ENCODE measurements at regions not wholly inside any gene's neighbourhood (a gene's known extent, or its start where the extent isn't known, plus 50 kb on each side); places are given as distances from the start of the nearest gene placed in this dataset.

DNA sequence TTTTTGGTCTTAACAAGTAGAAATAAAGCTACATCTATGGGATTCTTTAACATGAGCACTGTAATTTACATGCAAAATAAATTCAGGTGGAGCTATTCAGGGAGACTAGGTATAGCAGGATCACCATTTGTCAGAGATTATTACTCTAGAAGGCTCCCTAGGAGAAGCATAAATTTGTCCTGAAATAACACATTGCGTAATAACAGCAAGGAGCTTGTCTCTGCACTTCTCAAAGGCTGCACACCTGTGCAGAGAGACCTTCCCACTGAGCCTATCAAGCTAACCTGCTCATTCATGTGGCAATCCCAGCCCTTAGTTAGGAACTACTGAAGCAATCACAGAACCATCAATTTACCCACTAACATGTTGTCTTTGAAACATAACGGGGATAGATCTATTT is 437.4 kb upstream of the MC4R start:
- DNase-seq = no peak

DNA sequence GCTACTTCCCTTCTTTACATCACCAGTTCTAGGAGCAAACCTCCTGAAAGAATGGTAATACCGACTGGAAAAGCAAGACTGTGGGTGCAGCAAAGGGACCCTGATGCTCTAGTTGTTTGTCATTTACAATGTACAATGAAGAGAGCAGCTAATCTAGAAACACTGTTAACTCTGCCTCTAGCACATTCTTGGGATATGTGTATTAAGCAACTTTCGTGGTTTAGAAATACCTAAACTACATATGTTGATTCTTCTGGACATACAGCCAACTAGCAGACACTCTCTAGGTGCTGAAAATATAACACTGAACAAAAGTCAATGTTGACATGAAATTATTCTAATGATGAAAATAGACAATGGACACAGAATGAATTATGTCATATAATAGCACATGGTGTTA is 440.3 kb upstream of the MC4R start:
- no peak for DNase-seq

GRCh38 chr18:60826346-60826745 is 453.8 kb upstream of the MC4R start:
- no peak for DNase-seq

DNA sequence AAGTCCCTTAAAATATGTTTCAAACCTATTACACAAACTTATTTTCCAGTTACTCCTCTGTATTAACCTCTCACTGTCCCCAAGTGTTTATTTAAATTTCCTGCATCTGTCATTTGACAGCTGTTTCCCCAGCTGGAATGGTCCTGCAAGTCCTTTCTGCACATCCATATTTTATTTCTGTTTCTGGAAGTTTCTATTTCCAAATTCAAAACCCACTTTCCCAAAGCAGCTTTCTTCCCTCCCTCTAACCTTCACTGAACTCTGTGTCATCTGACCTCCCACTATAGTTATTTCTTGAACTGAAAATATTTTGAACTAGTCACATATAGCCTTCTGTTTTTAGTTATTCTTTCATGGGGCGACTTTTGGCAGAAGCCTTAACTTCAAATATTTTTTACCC is 459.4 kb upstream of the MC4R start:
- no peak for DNase-seq

- DNase-seq = no peak
Observed at GRCh38 chr18:60838677-60839076, 466.1 kb upstream of the MC4R start.

DNA sequence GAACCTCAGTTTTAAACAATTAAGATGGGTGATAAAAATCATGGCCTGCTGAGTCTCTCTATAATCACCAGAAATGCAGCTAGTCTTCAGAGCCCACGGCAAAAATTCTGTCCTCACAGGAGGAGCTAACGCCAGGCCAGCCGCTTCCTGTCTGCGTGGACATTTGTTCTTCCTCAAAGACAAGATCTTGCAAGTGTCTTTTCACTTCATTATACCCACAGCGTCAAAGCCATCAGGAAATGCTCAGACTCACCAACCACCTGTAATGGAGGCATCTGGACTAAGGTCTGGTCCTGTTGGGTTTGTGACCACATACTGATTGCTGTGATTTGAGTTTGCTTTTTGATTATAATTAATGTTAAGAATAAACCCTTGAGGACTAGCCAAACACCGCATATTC is 473.8 kb upstream of the MC4R start:
- no peak for DNase-seq

- DNase-seq = no peak
Observed at GRCh38 chr18:60847517-60847916, 474.9 kb upstream of the MC4R start.

- DNase-seq = no peak
Observed at GRCh38 chr18:60861575-60861974, 471.7 kb upstream of the CDH20 start.

DNA sequence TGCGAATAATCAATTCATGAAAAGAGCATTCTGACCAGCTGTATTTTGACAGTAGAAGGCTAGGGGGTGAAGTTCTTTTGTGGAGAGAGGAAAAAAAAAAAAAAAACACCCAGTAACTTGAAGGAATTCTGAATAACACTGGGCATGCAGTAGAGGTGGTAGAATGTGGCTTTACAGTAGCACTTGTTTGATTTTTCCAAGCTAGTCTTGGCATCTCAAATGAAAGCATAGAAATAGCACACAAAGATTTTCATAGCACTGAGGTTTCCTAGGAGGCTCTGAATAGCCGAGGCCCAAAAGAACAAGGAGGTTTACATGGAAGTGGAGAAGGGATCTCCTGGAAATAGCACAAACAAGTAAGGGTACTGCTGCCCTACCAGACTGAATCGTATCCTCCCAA is 470.2 kb upstream of the CDH20 start:
- DNase-seq = no peak

- DNase-seq = no peak
Observed at GRCh38 chr18:60865801-60866200, 467.4 kb upstream of the CDH20 start.

DNA sequence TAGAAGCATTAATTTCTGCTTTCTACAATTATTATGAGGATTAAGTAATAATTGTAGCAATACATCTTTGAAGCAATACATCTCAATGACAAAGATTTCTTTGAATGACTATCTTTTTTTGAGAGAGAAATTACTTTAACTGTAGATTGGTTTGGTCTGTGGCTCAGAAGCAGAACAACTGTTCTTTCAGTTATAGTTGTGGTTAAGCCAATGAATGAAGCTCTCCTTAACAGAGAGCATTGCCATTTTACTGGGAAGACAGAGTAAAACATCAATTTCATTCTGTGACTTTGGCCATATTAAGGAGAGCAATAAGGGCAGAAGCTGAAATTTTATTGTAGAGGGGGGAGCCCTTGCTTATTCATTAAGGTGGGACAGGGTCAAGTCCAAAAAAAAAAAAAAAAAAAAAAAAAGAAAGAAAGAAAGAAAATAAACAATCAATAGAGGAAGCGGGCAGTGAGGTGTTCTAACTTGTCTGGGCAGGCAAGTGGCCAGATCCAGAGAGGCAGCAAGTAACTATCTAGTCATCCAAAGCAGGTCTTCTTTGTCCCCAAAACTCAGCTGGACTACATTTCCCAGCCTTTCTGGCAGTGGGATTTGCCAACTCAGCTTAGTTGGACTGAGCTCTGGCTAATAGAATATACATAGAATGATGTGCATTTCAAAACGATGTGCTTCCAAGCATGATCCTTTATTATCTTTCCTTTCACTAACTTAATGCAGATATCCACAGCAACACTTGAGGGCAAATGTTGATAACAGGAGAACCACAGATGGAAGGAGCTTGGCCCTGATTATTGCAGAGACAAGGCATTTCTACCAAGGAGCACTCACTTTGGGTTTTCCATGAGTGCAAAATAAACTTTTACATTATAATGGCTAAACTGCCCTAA is 462.7 kb upstream of the CDH20 start:
- DNase-seq = no peak

GRCh38 chr18:60872434-60872833 is 460.8 kb upstream of the CDH20 start:
- no peak for DNase-seq

- no peak for DNase-seq
Observed at GRCh38 chr18:60873708-60874107, 459.5 kb upstream of the CDH20 start.

DNA sequence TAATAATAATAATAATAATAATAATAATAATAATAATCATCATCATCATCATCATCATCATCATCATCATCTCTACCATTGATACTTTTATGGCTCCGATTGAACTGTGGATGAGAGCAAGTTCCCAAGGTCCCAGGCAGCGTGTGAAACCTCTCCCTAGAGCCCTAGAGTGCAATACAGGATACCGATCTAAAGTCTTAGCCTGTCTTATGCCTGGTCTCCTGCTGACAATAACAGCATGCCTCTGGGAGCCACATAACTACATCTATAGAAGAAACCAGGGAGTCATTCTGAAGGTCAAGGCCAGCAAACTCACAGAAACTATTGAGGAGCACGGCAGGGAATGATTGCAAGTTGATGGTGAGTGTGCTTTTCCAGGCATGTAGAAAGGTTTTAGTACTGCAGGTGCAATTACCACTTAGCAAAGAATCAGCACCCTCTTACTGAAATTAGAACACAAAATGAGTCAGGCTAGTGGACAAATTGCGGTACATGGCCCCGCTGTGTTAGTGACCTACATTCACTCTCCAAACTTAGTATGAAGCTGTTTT is 457.2 kb upstream of the CDH20 start:
- DNase-seq = no peak

DNA sequence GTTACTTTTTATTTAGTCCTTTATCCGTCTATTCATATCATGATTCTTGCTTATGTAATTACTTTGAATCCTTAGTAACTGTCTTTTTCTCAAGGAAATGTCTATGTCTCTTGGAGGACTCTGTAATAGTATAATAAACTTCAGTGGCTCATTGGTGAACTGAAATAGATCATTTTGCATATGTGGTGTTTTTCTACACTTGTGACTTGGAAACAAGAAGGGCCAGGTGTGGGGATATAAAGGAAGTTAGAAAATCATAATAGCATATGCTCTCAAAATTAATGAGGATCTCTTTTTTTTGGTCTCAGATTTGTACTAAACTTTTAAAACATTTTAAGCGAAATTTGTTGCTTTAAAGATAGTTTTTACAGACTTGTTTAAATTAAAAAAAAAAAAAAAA is 453.0 kb upstream of the CDH20 start:
- no peak for DNase-seq

DNA sequence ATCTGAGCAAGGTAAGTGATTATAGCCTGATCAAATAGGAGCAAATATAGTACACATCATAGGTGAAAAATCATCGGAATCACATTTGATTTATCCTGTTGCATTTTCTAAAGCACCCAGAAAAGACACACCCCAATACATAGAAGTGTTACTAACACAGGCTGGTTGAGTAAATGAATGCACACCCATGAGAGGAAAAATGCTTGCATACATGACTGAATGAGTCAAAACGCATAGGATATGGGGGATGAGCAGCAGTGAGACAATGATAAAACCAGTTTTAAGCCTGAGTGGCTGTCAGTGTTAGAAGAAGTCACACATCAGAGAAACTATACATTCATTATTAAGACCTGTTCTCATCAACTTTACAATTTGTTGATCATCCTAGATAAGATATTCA is 449.6 kb upstream of the CDH20 start:
- DNase-seq = no peak

DNA sequence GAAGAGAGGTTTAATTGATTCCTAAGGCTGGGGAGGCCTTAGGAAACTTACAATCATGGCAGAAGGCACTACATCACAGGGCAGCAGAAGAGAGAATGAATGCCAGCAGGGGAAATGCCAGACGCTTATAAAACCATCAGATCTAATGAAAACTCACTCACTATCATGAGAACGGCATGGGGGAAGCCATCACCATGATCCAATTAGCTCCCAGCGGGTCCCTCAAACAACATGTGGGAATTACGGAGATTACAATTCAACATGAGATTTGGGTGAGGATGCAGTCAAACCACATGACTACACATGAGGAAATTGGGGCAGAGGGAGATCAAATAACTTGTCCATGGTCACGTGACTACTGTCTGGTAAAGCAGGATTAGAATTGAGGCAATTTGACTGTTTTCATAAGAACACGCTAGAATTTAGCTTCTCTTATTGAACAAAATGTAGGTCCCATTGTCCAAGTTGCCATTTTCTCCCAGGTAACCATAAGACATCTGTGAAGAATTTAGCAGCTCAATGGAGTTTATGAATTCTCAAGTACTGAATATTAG is 445.1 kb upstream of the CDH20 start:
- DNase-seq = no peak

GRCh38 chr18:60889442-60889841 is 443.8 kb upstream of the CDH20 start:
- no peak for DNase-seq

DNA sequence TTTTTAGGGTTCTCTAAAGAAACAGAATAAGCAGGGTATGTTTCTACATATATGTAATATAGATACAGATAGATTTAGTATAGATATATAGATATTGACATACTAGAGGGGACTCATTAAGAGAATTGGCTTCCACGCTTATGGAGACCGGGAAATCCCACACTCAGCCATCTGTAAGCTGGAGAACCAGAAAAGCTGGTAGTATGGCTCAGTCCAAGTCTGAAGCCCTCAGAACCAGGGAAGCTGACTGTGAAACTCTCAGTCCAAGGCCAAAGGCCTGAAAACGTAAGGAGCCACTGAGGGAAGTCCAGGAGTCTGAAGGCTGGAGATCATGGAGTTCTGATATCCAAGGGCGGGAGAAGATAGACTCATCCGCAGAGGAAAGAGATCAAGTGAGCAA is 441.3 kb upstream of the CDH20 start:
- DNase-seq = no peak

DNA sequence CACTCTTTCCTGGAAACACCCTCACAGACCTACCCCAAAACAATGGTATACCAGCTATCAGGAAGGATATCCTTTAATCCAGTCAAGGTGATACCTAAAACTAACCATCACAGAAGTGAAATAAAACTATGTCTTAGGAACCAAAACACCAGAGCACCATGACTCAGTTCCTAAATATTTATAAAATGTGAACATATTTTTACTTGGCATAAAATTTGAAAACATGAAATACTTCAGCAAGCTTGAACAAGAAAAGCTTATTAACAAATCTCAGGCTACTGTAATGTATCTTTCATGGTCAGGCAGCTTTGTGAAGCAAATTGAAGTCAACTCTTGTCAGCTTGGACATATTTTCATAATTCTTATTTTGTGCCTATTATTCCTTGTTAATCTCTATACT is 440.8 kb upstream of the CDH20 start:
- no peak for DNase-seq

DNA sequence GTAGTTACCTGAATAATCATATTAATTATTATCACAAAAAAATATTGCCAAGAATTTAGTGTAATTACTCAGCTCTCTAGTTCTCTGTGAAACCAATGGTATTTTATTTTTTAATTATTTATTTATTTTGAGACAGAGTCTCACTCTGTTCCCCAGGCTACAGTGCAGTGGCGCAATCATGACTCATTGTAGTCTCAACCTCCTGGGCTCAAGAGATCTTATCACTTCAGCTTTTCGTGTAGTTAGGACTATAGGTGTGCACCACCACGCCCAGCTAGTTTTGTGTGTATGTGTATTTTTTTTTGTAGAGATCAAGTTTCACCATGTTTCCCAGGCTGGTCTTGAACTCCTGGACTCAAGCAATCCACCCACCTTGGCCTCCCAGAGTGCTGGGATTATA is 440.4 kb upstream of the CDH20 start:
- no peak for DNase-seq

GRCh38 chr18:60893355-60894097 is 439.7 kb upstream of the CDH20 start:
- no peak for DNase-seq

DNA sequence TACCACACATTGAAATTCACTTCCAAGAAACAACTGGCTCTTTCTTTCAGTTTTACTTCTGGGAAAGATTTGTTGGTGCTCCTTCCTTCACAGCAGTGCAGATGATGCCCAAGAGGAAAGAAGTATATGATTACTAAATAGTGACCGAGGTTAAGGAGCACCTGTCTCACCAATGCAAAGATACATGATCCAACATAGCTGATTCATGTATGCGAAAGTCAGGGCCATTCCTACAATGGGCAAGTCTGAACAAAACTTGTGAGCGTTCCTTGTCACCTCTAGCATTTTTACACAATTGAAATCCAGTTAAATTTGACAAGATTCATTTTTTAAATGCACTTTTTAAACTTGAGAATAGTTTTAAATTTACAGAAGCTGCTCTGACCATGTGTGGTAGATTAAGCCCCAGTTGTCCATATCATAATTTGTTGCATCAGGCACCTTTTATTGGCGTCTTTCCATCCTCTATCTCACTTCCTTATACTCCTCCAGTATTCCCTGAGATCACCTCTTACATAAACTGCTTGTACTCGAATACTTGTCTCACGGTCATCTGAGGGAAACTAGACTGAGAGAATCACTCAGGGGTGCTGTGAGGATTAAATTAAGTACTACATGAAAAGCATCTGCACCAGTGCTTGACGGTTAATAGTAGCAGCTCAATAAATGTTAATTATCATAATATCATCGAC is 438.8 kb upstream of the CDH20 start:
- DNase-seq = no peak

Measured in NCI-H446 treated with DMSO at 0.1 percent for 48 hours (cell line).